B cell (primary cell): ENCODE measurements at regions not wholly inside any gene's neighbourhood (a gene's known extent, or its start where the extent isn't known, plus 50 kb on each side); places are given as distances from the start of the nearest gene placed in this dataset.

Source experiments
- ATAC-seq: fragments of 200-7000 bp; cut with Tn5 transposase; one replicate; pipeline ENCODE4 v1.10.0; 2021; ENCODE audit warnings: low read depth, mild to moderate bottlenecking, moderate number of reproducible peaks, moderate library complexity
- CTCF ChIA-PET: fragments of 350-600 bp; sonication (Branson Sonifier 250); formaldehyde crosslinking; loops from one replicate; lab custom pipeline; 2021; ENCODE audit warnings: antibody characterized with exemption, inconsistent platforms; lab: Charles Lee
- POLR2A ChIA-PET: fragments of 350-600 bp; sonication (Branson Sonifier 250); formaldehyde crosslinking; loops from one replicate; lab custom pipeline; 2021; ENCODE audit warnings: antibody characterized with exemption; lab: Charles Lee
- DNase-seq: peaks from one replicate; pipeline ENCODE4 v3.0.0; 2013
- H2AFZ ChIP-seq: 2 replicates; pipeline ENCODE4 v1.6.1; 2012; ENCODE audit warnings: mild to moderate bottlenecking, low read depth, low read length; ENCODE audit not compliant: insufficient read depth, poor library complexity, severe bottlenecking
- H3K27ac ChIP-seq, 2 donors: 1 replicate in 1 of 2; 2 replicates in 1 of 2; pipeline ENCODE4 v1.5.1; 2012 to 2013; ENCODE audit warnings: low read length in 2 of 2, mild to moderate bottlenecking in 2 of 2, moderate library complexity in 1 of 2
- H3K27me3 ChIP-seq, 4 experiments: fragments of 200-600 bp in 1 of 4; sonication (generic) in 1 of 4; replicated peaks in 1 of 4; 1 replicate in 2 of 4; 2 replicates in 2 of 4; pipeline versions ENCODE4 v1.6.1 to v1.7.0; 2013 to 2016; ENCODE audit warnings: low read length in 3 of 4, mild to moderate bottlenecking in 2 of 4, mixed read lengths in 1 of 4, moderate library complexity in 1 of 4; ENCODE audit not compliant: insufficient read depth in 4 of 4, control insufficient read depth in 3 of 4; ENCODE audit errors: control extremely low read depth in 1 of 4
- H3K36me3 ChIP-seq, 2 experiments: replicated peaks in 1 of 2; 1 replicate in 1 of 2; 2 replicates in 1 of 2; pipeline versions ENCODE4 v1.6.1 to v1.7.1; 2013; ENCODE audit warnings: low read length in 1 of 2; ENCODE audit not compliant: insufficient read depth in 2 of 2, control insufficient read depth in 1 of 2; ENCODE audit errors: control extremely low read depth in 1 of 2, extremely low read depth in 1 of 2
- H3K4me1 ChIP-seq, 2 donors: fragments of 200-600 bp in 1 of 2; sonication (generic) in 1 of 2; 1 replicate in 1 of 2; 2 replicates in 1 of 2; pipeline versions ENCODE4 v1.5.1 to v1.6.1; 2013 to 2017; ENCODE audit warnings: low read length in 2 of 2; ENCODE audit not compliant: control insufficient read depth in 2 of 2, insufficient read depth in 2 of 2
- H3K4me2 ChIP-seq: replicated peaks from 2 replicates; pipeline ENCODE3; 2012; ENCODE audit warnings: mild to moderate bottlenecking, low read depth, low read length; ENCODE audit not compliant: poor library complexity, severe bottlenecking
- H3K4me3 ChIP-seq, 5 experiments: fragments of 200-600 bp in 1 of 5; sonication (generic) in 1 of 5; 1 replicate in 3 of 5; 2 replicates in 2 of 5; pipeline versions ENCODE4 v1.5.1 to v1.7.0; 2011 to 2016; ENCODE audit warnings: low read length in 4 of 5, mild to moderate bottlenecking in 4 of 5, low read depth in 2 of 5, control low read depth in 1 of 5, moderate library complexity in 1 of 5; ENCODE audit not compliant: insufficient read depth in 1 of 5; ENCODE audit errors: control extremely low read depth in 1 of 5, extremely low read depth in 1 of 5
- H3K79me2 ChIP-seq: fragments of 200-600 bp; sonication (generic); one replicate; pipeline ENCODE4 v1.6.0; 2016; ENCODE audit warnings: low read length; ENCODE audit not compliant: control insufficient read depth, insufficient read depth
- H3K9ac ChIP-seq: fragments of 200-600 bp; sonication (generic); 2 replicates; pipeline ENCODE4 v1.6.1; 2017; ENCODE audit warnings: mild to moderate bottlenecking, low read length, moderate library complexity
- H3K9me3 ChIP-seq, 3 donors: one replicate each; pipeline versions ENCODE4 v1.6.1 to v1.7.1; 2013; ENCODE audit warnings: low read length in 2 of 3; ENCODE audit not compliant: control insufficient read depth in 2 of 3, insufficient read depth in 1 of 3; ENCODE audit errors: control extremely low read depth in 1 of 3
- H4K20me1 ChIP-seq: 2 replicates; pipeline ENCODE4 v1.6.0; 2012; ENCODE audit warnings: mild to moderate bottlenecking, low read length; ENCODE audit not compliant: insufficient read depth, control insufficient read depth, poor library complexity, severe bottlenecking
- H3K27ac Mint-ChIP-seq: one replicate; pipeline ENCODE4 v1.8.0; 2021; ENCODE audit warnings: mixed read lengths
- H3K27me3 Mint-ChIP-seq: one replicate; pipeline ENCODE4 v1.8.0; 2021; ENCODE audit warnings: mixed read lengths
- H3K4me1 Mint-ChIP-seq: one replicate; pipeline ENCODE4 v1.8.0; 2021; ENCODE audit warnings: mixed read lengths
- H3K4me3 Mint-ChIP-seq: one replicate; pipeline ENCODE4 v1.8.0; 2021; ENCODE audit warnings: mixed read lengths
- H3K9me3 Mint-ChIP-seq: one replicate; pipeline ENCODE4 v1.8.0; 2022; ENCODE audit warnings: mixed read lengths; ENCODE audit not compliant: insufficient read depth
- EZH2 ChIP-seq: IDR thresholded peaks from 2 replicates; pipeline ENCODE4 v1.6.1; 2012; ENCODE audit warnings: borderline replicate concordance, low read depth, mild to moderate bottlenecking, moderate library complexity, low read length; ENCODE audit not compliant: insufficient read depth, poor library complexity, severe bottlenecking
- WGBS: methylation state at CpG from one replicate; pipeline ENCODE4 v1.1.5; 2013; ENCODE audit warnings: missing lambda C conversion rate; ENCODE audit not compliant: insufficient coverage; 5-methylcytosine and 5-hydroxymethylcytosine counted together
- intact Hi-C: fragments of 100-400 bp; cut with micrococcal nuclease; formaldehyde crosslinking; loops from one replicate; pipeline ENCODE4 v1.10.0; 2022
- TF ChIP-seq, protein P1 (sequence below): fragments of 200-600 bp; IDR thresholded peaks from one replicate; pipeline ENCODE4 v1.8.0; 2022; ENCODE audit warnings: antibody characterized with exemption, mild to moderate bottlenecking

DNA sequence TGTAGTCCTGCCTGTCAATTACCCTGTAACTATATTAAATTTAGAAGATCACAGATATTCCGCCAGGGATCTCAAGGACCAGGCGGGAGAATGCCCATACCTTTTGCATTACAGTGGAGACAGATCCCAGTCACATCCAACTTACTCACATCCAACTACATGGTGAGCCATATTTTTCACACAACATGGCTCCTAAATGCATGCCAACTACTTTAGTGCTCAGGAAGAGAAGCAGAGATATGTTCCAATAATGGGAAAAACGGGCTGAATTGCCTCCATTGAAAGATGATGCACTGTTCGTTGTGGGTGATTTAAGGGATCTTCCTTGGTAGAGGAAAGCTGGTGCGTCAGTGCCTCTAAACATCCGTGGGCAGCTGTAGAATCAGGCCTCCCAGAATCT, 304.5 kb downstream of the CD83 start:
- Mint-ChIP-seq H3K27me3 (no peaks in the 10 kb centered on the region), H3K4me3 (no peak overlapping the region), H3K4me1 (peaks cover 20% of the 10 kb centered on the region), H3K9me3 (no peaks in the 10 kb centered on the region), H3K27ac (no peak overlapping the region)
- ChIA-PET POLR2A (no interaction called here), CTCF (no interaction called here)
- Histone ChIP-seq H2AFZ (no peak overlapping the region), H4K20me1 (no peaks in the 10 kb centered on the region), H3K36me3 (no peaks in the 10 kb centered on the region), H3K4me2 (no peak overlapping the region), H3K9me3 (no peaks in the 10 kb centered on the region), H3K79me2 (no peaks in the 10 kb centered on the region), H3K27ac (no peak overlapping the region), H3K4me1 (peaks cover 4 to 6% of the 10 kb centered on the region in 2 donors), H3K27me3 (no peaks in the 10 kb centered on the region), H3K9ac (no peak overlapping the region), H3K4me3 (no peak overlapping the region)
- WGBS, result 92% methylated on average over 6 of the region's 6 CpGs
- intact Hi-C loops, result no loop called here
- DNase-seq (no peak), ATAC-seq (no peak)
- no peak for TF ChIP-seq EZH2
- TF ChIP-seq, protein P1, sequence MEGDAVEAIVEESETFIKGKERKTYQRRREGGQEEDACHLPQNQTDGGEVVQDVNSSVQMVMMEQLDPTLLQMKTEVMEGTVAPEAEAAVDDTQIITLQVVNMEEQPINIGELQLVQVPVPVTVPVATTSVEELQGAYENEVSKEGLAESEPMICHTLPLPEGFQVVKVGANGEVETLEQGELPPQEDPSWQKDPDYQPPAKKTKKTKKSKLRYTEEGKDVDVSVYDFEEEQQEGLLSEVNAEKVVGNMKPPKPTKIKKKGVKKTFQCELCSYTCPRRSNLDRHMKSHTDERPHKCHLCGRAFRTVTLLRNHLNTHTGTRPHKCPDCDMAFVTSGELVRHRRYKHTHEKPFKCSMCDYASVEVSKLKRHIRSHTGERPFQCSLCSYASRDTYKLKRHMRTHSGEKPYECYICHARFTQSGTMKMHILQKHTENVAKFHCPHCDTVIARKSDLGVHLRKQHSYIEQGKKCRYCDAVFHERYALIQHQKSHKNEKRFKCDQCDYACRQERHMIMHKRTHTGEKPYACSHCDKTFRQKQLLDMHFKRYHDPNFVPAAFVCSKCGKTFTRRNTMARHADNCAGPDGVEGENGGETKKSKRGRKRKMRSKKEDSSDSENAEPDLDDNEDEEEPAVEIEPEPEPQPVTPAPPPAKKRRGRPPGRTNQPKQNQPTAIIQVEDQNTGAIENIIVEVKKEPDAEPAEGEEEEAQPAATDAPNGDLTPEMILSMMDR, result no peak

GRCh38 chr6:14422917-14423316, 305.3 kb downstream of the CD83 start:
- Histone ChIP-seq H3K27ac (no peak overlapping the region), H3K4me1 (peaks cover 7 to 8% of the 10 kb centered on the region in 2 donors), H2AFZ (no peak overlapping the region), H3K4me2 (no peak overlapping the region), H4K20me1 (no peaks in the 10 kb centered on the region), H3K79me2 (no peaks in the 10 kb centered on the region), H3K27me3 (no peaks in the 10 kb centered on the region), H3K9me3 (no peaks in the 10 kb centered on the region), H3K9ac (no peak overlapping the region), H3K4me3 (no peak overlapping the region), H3K36me3 (no peaks in the 10 kb centered on the region)
- Mint-ChIP-seq H3K27me3 (no peaks in the 10 kb centered on the region), H3K9me3 (no peaks in the 10 kb centered on the region), H3K27ac (no peak overlapping the region), H3K4me1 (peaks cover 21% of the 10 kb centered on the region), H3K4me3 (no peak overlapping the region)
- POLR2A ChIA-PET, result interaction anchor here (0.8 kb wide), 1 partner anchor 882 kb away, joined by 4 read pairs; no protein-coding TSS in a partner anchor
- WGBS, result 0% methylated on average over 1 of the region's 2 CpGs
- CTCF ChIA-PET, result no interaction called here
- intact Hi-C loops, result no loop called here
- DNase-seq (no peak), ATAC-seq (no peak)
- no peak for TF ChIP-seq EZH2
- TF ChIP-seq, protein P1, result no peak
